Nephron (organoid): ENCODE measurements at regions not wholly inside any gene's neighbourhood (a gene's known extent, or its start where the extent isn't known, plus 50 kb on each side); places are given as distances from the start of the nearest gene placed in this dataset.
A peak's percentile ranks its signal among the peaks of the same experiment; 100 is the strongest.
"Not testable (repeated sequence)": the region's sequence is repeated elsewhere in the genome, so short reads cannot be mapped to it uniquely, and the experiment has no call there.

Experiments
- H3K27ac Mint-ChIP-seq, 3 experiments: 2 replicates each; pipeline ENCODE4 v1.8.0; 2020; ENCODE audit warnings: mixed read lengths in 3 of 3, mild to moderate bottlenecking in 2 of 3, moderate library complexity in 1 of 3
- H3K27me3 Mint-ChIP-seq: 2 replicates; pipeline ENCODE4 v1.8.0; 2021; ENCODE audit warnings: low read depth, mild to moderate bottlenecking, moderate library complexity, mixed read lengths
- H3K36me3 Mint-ChIP-seq: 2 replicates; pipeline ENCODE4 v1.8.0; 2020; ENCODE audit warnings: low read depth, mixed read lengths
- H3K4me1 Mint-ChIP-seq: 2 replicates; pipeline ENCODE4 v1.8.0; 2020; ENCODE audit warnings: mixed read lengths
- H3K4me3 Mint-ChIP-seq, 3 experiments: 2 replicates each; pipeline ENCODE4 v1.8.0; 2020; ENCODE audit warnings: mild to moderate bottlenecking in 3 of 3, mixed read lengths in 3 of 3, moderate library complexity in 2 of 3
- H3K9me3 Mint-ChIP-seq: 2 replicates; pipeline ENCODE4 v1.8.0; 2020; ENCODE audit warnings: mixed read lengths
- CTCF ChIP-seq, 3 experiments: fragments of 200-600 bp; sonication (generic); IDR thresholded peaks; one replicate each; pipeline ENCODE4 v1.5.0; 2021; ENCODE audit warnings: antibody characterized with exemption in 3 of 3; ENCODE audit not compliant: unreplicated experiment in 3 of 3

DNA sequence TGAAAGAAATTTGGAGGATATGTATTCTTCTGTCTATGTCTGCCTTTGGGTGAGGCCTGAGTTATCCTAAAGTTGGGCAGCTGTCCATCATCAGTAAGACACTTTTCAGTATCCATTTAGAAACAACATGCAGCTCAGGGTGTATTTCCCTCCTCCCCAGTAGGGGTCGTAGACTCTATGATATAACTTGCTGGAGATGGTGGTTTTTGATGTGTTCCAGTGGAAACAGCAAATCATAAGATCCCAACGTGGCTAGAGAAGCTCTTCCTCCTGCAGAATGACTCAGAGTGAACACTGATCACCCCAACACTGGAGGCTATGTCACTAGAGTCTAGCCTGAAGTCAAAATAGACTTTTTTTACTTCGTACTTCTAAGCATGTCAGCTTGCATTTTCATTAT lies 331.6 kb upstream of the STXBP6 start:
- no peaks in the 10 kb centered on the region for H3K27me3 Mint-ChIP-seq
- TF ChIP-seq CTCF (IDR thresholded peaks at IDR 0.05; ENCODE audit: unreplicated experiment in 3 of 3), result peak in 1 of 3 experiments; percentile 18
- no peaks in the 10 kb centered on the region for H3K36me3 Mint-ChIP-seq
- no peak overlapping the region for H3K27ac Mint-ChIP-seq
- H3K4me3 Mint-ChIP-seq, result no peak overlapping the region
- no peaks in the 10 kb centered on the region for H3K9me3 Mint-ChIP-seq
- H3K4me1 Mint-ChIP-seq, result no peaks in the 10 kb centered on the region

- no peak overlapping the region for H3K27ac Mint-ChIP-seq
- peaks cover 2% of the 10 kb centered on the region for H3K9me3 Mint-ChIP-seq
- no peak for TF ChIP-seq CTCF (IDR thresholded peaks at IDR 0.05; ENCODE audit: unreplicated experiment in 3 of 3)
These were observed 325.7 kb upstream of the STXBP6 start for GRCh38 chr14:25375639-25376038.

GRCh38 chr14:25371068-25371467 lies 321.1 kb upstream of the STXBP6 start:
- Mint-ChIP-seq H3K4me1 (no peaks in the 10 kb centered on the region), H3K9me3 (peaks cover 21% of the 10 kb centered on the region), H3K36me3 (no peaks in the 10 kb centered on the region), H3K4me3 (no peak overlapping the region), H3K27me3 (peaks cover 3% of the 10 kb centered on the region), H3K27ac (peak overlapping the region in 1 of 3 experiments; percentile 24)
- no peak for TF ChIP-seq CTCF (IDR thresholded peaks at IDR 0.05; ENCODE audit: unreplicated experiment in 3 of 3)

More at GRCh38 chr14:25375639-25376038, 325.7 kb upstream of the STXBP6 start:
- peaks cover 3% of the 10 kb centered on the region for H3K27me3 Mint-ChIP-seq
- no peaks in the 10 kb centered on the region for H3K4me1 Mint-ChIP-seq
- H3K36me3 Mint-ChIP-seq, result no peaks in the 10 kb centered on the region
- no peak overlapping the region for H3K4me3 Mint-ChIP-seq

- not testable (repeated sequence) for H3K36me3 Mint-ChIP-seq, H3K27ac Mint-ChIP-seq, H3K4me1 Mint-ChIP-seq, H3K4me3 Mint-ChIP-seq, H3K27me3 Mint-ChIP-seq
- H3K9me3 Mint-ChIP-seq, result peaks cover 21% of the 10 kb centered on the region
These were observed 320.1 kb upstream of the STXBP6 start for GRCh38 chr14:25370057-25370456.

- Mint-ChIP-seq H3K4me1 (no peaks in the 10 kb centered on the region), H3K4me3 (no peak overlapping the region), H3K36me3 (no peaks in the 10 kb centered on the region), H3K9me3 (no peaks in the 10 kb centered on the region), H3K27me3 (no peaks in the 10 kb centered on the region), H3K27ac (no peak overlapping the region)
- no peak for TF ChIP-seq CTCF (IDR thresholded peaks at IDR 0.05; ENCODE audit: unreplicated experiment in 3 of 3)
These were observed 308.4 kb upstream of the STXBP6 start for GRCh38 chr14:25358330-25358729.

- H3K36me3 Mint-ChIP-seq, result no peaks in the 10 kb centered on the region
- no peak overlapping the region for H3K27ac Mint-ChIP-seq
- TF ChIP-seq CTCF (IDR thresholded peaks at IDR 0.05; ENCODE audit: unreplicated experiment in 3 of 3), result no peak
- H3K4me1 Mint-ChIP-seq, result no peaks in the 10 kb centered on the region
- no peak overlapping the region for H3K4me3 Mint-ChIP-seq
- no peaks in the 10 kb centered on the region for H3K27me3 Mint-ChIP-seq
- peaks cover 3% of the 10 kb centered on the region for H3K9me3 Mint-ChIP-seq
These were observed 301.3 kb upstream of the STXBP6 start for GRCh38 chr14:25351269-25351668.
